Mucosa of descending colon (tissue), 3 donors: ENCODE measurements at regions not wholly inside any gene's neighbourhood (a gene's known extent, or its start where the extent isn't known, plus 50 kb on each side); places are given as distances from the start of the nearest gene placed in this dataset.

ENCODE experiments used
- ATAC-seq: fragments of 200-7000 bp; cut with Tn5 transposase; one replicate; pipeline ENCODE4 v1.9.1; 2020; ENCODE audit warnings: mild to moderate bottlenecking, moderate library complexity
- DNase-seq, 3 donors: peaks; one replicate each; pipeline ENCODE4 v3.0.0-alpha.2; 2020
- H3K36me3 ChIP-seq: fragments of 200-600 bp; one replicate; pipeline ENCODE4 v1.8.0; 2021; ENCODE audit warnings: low read depth, mild to moderate bottlenecking
- H3K4me1 ChIP-seq: fragments of 200-600 bp; one replicate; pipeline ENCODE4 v1.8.0; 2021; ENCODE audit warnings: low read depth, mild to moderate bottlenecking
- H3K4me3 ChIP-seq: fragments of 200-600 bp; one replicate; pipeline ENCODE4 v1.8.0; 2021; ENCODE audit warnings: mild to moderate bottlenecking
- H3K9me3 ChIP-seq: fragments of 200-600 bp; one replicate; pipeline ENCODE4 v1.8.0; 2021; ENCODE audit warnings: mild to moderate bottlenecking
- CTCF ChIP-seq: fragments of 200-600 bp; IDR thresholded peaks from one replicate; pipeline ENCODE4 v1.8.0; 2022; ENCODE audit warnings: antibody characterized with exemption, mild to moderate bottlenecking
- intact Hi-C, 2 donors: fragments of 100-400 bp; cut with DNase I in 1 of 2; cut with micrococcal nuclease in 1 of 2; formaldehyde crosslinking; loops; one replicate each; pipeline versions ENCODE4 v1.11.0 to v1.11.1; 2022; cut with DNase I, micrococcal nuclease
- donor health status: DM: no; HTN: no; CAD: no; lungs with moderate emphysema.
- donor health status: DM: no; HTN: no; CAD: no.
- donor health status: DM: no; HTN: yes; CAD: no.

GRCh38 chr18:72325307-72325706 lies 218.8 kb downstream of the CBLN2 start:
- no peak overlapping the region for H3K4me3 ChIP-seq
- H3K9me3 ChIP-seq, result no peaks in the 10 kb centered on the region
- no peaks in the 10 kb centered on the region for H3K4me1 ChIP-seq
- DNase-seq (no peak), ATAC-seq (no peak)
- intact Hi-C loops, result no loop called here
- TF ChIP-seq CTCF, result no peak
- no peaks in the 10 kb centered on the region for H3K36me3 ChIP-seq

GRCh38 chr18:72324677-72325076 lies 219.5 kb downstream of the CBLN2 start:
- ATAC-seq, result no peak
- no peaks in the 10 kb centered on the region for H3K9me3 ChIP-seq

GRCh38 chr18:72316497-72316896 lies 227.6 kb downstream of the CBLN2 start:
- intact Hi-C loops, result no loop called here
- TF ChIP-seq CTCF, result no peak
- Histone ChIP-seq H3K9me3 (no peaks in the 10 kb centered on the region), H3K4me3 (no peak overlapping the region), H3K36me3 (no peaks in the 10 kb centered on the region), H3K4me1 (no peaks in the 10 kb centered on the region)
- DNase-seq, result no peak
- no peak for ATAC-seq

More at GRCh38 chr18:72324677-72325076, 219.5 kb downstream of the CBLN2 start:
- TF ChIP-seq CTCF, result no peak
- no peak overlapping the region for H3K4me3 ChIP-seq
- H3K36me3 ChIP-seq, result no peaks in the 10 kb centered on the region
- H3K4me1 ChIP-seq, result no peaks in the 10 kb centered on the region
- DNase-seq, result no peak
- intact Hi-C loops, result no loop called here

- no peak for TF ChIP-seq CTCF
These were observed 260.8 kb downstream of the CBLN2 start for GRCh38 chr18:72283148-72283925.

DNA sequence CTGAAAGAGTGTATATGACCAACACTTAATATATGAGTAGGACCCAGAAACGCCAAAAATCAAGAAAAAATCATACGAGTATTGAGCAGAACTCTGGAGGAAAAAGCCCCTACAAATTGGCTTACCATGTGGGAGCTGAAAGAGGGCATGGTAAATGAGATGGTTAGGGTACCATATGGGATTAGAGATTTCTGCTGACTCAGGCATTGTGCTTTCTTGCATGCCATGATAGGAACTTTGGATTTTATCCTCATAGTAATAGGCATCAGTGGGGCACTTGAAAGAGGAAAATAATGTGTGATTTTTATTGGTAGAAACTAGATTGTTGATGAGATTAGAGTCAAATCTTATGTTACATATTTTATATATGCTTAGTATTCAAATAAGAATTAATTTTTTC lies 271.1 kb downstream of the CBLN2 start:
- no peak for TF ChIP-seq CTCF
- Histone ChIP-seq H3K36me3 (no peaks in the 10 kb centered on the region), H3K4me1 (no peaks in the 10 kb centered on the region), H3K4me3 (no peak overlapping the region), H3K9me3 (peaks cover 4% of the 10 kb centered on the region)
- intact Hi-C loops, result no loop called here
- DNase-seq (no peak), ATAC-seq (no peak)

More at GRCh38 chr18:72283148-72283925, 260.8 kb downstream of the CBLN2 start:
- H3K4me3 ChIP-seq, result no peak overlapping the region
- no peaks in the 10 kb centered on the region for H3K4me1 ChIP-seq
- H3K36me3 ChIP-seq, result no peaks in the 10 kb centered on the region
- no peaks in the 10 kb centered on the region for H3K9me3 ChIP-seq
- no peak for ATAC-seq
- intact Hi-C loops, result no loop called here
- no peak for DNase-seq
